H7 (cell line): ENCODE measurements at regions not wholly inside any gene's neighbourhood (a gene's known extent, or its start where the extent isn't known, plus 50 kb on each side); places are given as distances from the start of the nearest gene placed in this dataset.

Source experiments
- DNase-seq: peaks from one replicate; pipeline ENCODE4 v3.0.0; 2012
- H3K27me3 ChIP-seq: 2 replicates; pipeline ENCODE4 v1.6.0; 2011; ENCODE audit warnings: mild to moderate bottlenecking, low read length; ENCODE audit not compliant: control insufficient read depth, insufficient read depth
- H3K36me3 ChIP-seq: replicated peaks from 2 replicates; pipeline ENCODE4 v1.5.1; 2011; ENCODE audit warnings: low read length; ENCODE audit not compliant: control insufficient read depth, insufficient read depth
- H3K4me3 ChIP-seq: 2 replicates; pipeline ENCODE4 v1.5.1; 2011; ENCODE audit warnings: low read depth, mild to moderate bottlenecking, control low read depth, low read length, moderate library complexity; ENCODE audit not compliant: insufficient read depth

- DNase-seq, result no peak
- H3K27me3 ChIP-seq, result no peaks in the 10 kb centered on the region
- no peaks in the 10 kb centered on the region for H3K36me3 ChIP-seq
- no peak overlapping the region for H3K4me3 ChIP-seq
Observed at GRCh38 chr10:106114656-106115186, 1049.8 kb downstream of the SORCS1 start.

GRCh38 chr10:106111246-106111645 is 1053.3 kb downstream of the SORCS1 start:
- H3K27me3 ChIP-seq, result no peaks in the 10 kb centered on the region
- no peak for DNase-seq
- no peaks in the 10 kb centered on the region for H3K36me3 ChIP-seq
- no peak overlapping the region for H3K4me3 ChIP-seq

GRCh38 chr10:106107706-106108105 is 1056.8 kb downstream of the SORCS1 start:
- no peak for DNase-seq
- no peaks in the 10 kb centered on the region for H3K27me3 ChIP-seq
- H3K4me3 ChIP-seq, result no peak overlapping the region
- no peaks in the 10 kb centered on the region for H3K36me3 ChIP-seq

GRCh38 chr10:106106114-106106513 is 1058.4 kb downstream of the SORCS1 start:
- Histone ChIP-seq H3K27me3 (no peaks in the 10 kb centered on the region), H3K36me3 (no peaks in the 10 kb centered on the region), H3K4me3 (no peak overlapping the region)
- no peak for DNase-seq

- H3K4me3 ChIP-seq, result no peak overlapping the region
- no peaks in the 10 kb centered on the region for H3K36me3 ChIP-seq
- H3K27me3 ChIP-seq, result no peaks in the 10 kb centered on the region
- DNase-seq, result no peak
Observed at GRCh38 chr10:106089855-106090254, 1074.7 kb downstream of the SORCS1 start.

GRCh38 chr10:106086391-106086790 is 1078.1 kb downstream of the SORCS1 start:
- peak; percentile 8 for DNase-seq
- H3K4me3 ChIP-seq, result no peak overlapping the region
- H3K27me3 ChIP-seq, result no peaks in the 10 kb centered on the region
- no peaks in the 10 kb centered on the region for H3K36me3 ChIP-seq

GRCh38 chr10:106083572-106083971 is 1080.9 kb downstream of the SORCS1 start:
- H3K36me3 ChIP-seq, result no peaks in the 10 kb centered on the region
- no peak for DNase-seq
- no peak overlapping the region for H3K4me3 ChIP-seq
- H3K27me3 ChIP-seq, result no peaks in the 10 kb centered on the region

- Histone ChIP-seq H3K27me3 (no peaks in the 10 kb centered on the region), H3K4me3 (no peak overlapping the region), H3K36me3 (no peaks in the 10 kb centered on the region)
- no peak for DNase-seq
Observed at GRCh38 chr10:106082865-106083264, 1081.6 kb downstream of the SORCS1 start.

- peak; percentile 2 for DNase-seq
- H3K4me3 ChIP-seq, result no peak overlapping the region
- no peaks in the 10 kb centered on the region for H3K36me3 ChIP-seq
- no peaks in the 10 kb centered on the region for H3K27me3 ChIP-seq
Observed at GRCh38 chr10:106078895-106079576, 1085.5 kb downstream of the SORCS1 start.

- Histone ChIP-seq H3K4me3 (no peak overlapping the region), H3K36me3 (no peaks in the 10 kb centered on the region), H3K27me3 (no peaks in the 10 kb centered on the region)
- DNase-seq, result no peak
Observed at GRCh38 chr10:106076496-106076895, 1088.0 kb downstream of the SORCS1 start.

GRCh38 chr10:106053061-106053460 is 1111.4 kb downstream of the SORCS1 start:
- Histone ChIP-seq H3K4me3 (no peak overlapping the region), H3K27me3 (no peaks in the 10 kb centered on the region), H3K36me3 (no peaks in the 10 kb centered on the region)
- DNase-seq, result no peak

GRCh38 chr10:106044503-106044902 is 1120.0 kb downstream of the SORCS1 start:
- no peak for DNase-seq
- no peaks in the 10 kb centered on the region for H3K36me3 ChIP-seq
- no peak overlapping the region for H3K4me3 ChIP-seq
- no peaks in the 10 kb centered on the region for H3K27me3 ChIP-seq

- no peak overlapping the region for H3K4me3 ChIP-seq
- no peaks in the 10 kb centered on the region for H3K36me3 ChIP-seq
- DNase-seq, result no peak
- H3K27me3 ChIP-seq, result no peaks in the 10 kb centered on the region
Observed at GRCh38 chr10:106043863-106044262, 1120.6 kb downstream of the SORCS1 start.

GRCh38 chr10:106038246-106038645 is 1126.3 kb downstream of the SORCS1 start:
- H3K27me3 ChIP-seq, result no peaks in the 10 kb centered on the region
- DNase-seq, result no peak

GRCh38 chr10:106033065-106033464 is 1131.4 kb downstream of the SORCS1 start:
- Histone ChIP-seq H3K36me3 (no peaks in the 10 kb centered on the region), H3K27me3 (no peaks in the 10 kb centered on the region), H3K4me3 (no peak overlapping the region)
- DNase-seq, result no peak

More at GRCh38 chr10:106038246-106038645, 1126.3 kb downstream of the SORCS1 start:
- Histone ChIP-seq H3K36me3 (no peaks in the 10 kb centered on the region), H3K4me3 (no peak overlapping the region)
